GM23338 (cell line): ENCODE measurements at regions not wholly inside any gene's neighbourhood (a gene's known extent, or its start where the extent isn't known, plus 50 kb on each side); places are given as distances from the start of the nearest gene placed in this dataset.

Experiments used
- ATAC-seq: fragments of 200-7000 bp; cut with Tn5 transposase; 3 replicates; pipeline ENCODE4 v1.9.1; 2020
- DNase-seq: peaks from one replicate; pipeline ENCODE4 v3.0.0-alpha.2; 2015; ENCODE audit warnings: low spot score
- H2AFZ ChIP-seq: fragments of 200-600 bp; sonication (generic); 2 replicates; pipeline ENCODE4 v1.8.0; 2016; ENCODE audit warnings: antibody characterized with exemption, mild to moderate bottlenecking, moderate library complexity
- H3F3A ChIP-seq: fragments of 200-600 bp; sonication (generic); replicated peaks from 2 replicates; pipeline ENCODE4 v1.8.0; 2017; ENCODE audit warnings: antibody characterized with exemption, mixed run types, low read depth
- H3K27ac ChIP-seq: fragments of 200-600 bp; sonication (generic); 2 replicates; pipeline ENCODE4 v1.6.1; 2016; ENCODE audit warnings: low read depth
- H3K27me3 ChIP-seq: fragments of 200-600 bp; sonication (generic); 2 replicates; pipeline ENCODE4 v1.8.0; 2016; ENCODE audit warnings: mild to moderate bottlenecking, mixed run types, moderate library complexity; ENCODE audit not compliant: insufficient read depth
- H3K36me3 ChIP-seq: fragments of 200-600 bp; sonication (generic); 2 replicates; pipeline ENCODE4 v1.8.0; 2016; ENCODE audit warnings: mild to moderate bottlenecking; ENCODE audit not compliant: insufficient read depth
- H3K4me1 ChIP-seq: fragments of 200-600 bp; sonication (generic); 2 replicates; pipeline ENCODE4 v1.8.0; 2016; ENCODE audit warnings: mild to moderate bottlenecking, moderate library complexity; ENCODE audit not compliant: insufficient read depth
- H3K4me2 ChIP-seq: fragments of 200-600 bp; sonication (generic); 2 replicates; pipeline ENCODE4 v1.7.1; 2017; ENCODE audit warnings: mixed run types
- H3K4me3 ChIP-seq: fragments of 200-600 bp; sonication (generic); 2 replicates; pipeline ENCODE4 v1.6.1; 2016; ENCODE audit warnings: mixed run types
- H3K79me2 ChIP-seq: fragments of 200-600 bp; sonication (generic); replicated peaks from 2 replicates; pipeline ENCODE4 v1.8.0; 2017; ENCODE audit warnings: mild to moderate bottlenecking; ENCODE audit not compliant: insufficient read depth
- H3K9me2 ChIP-seq: fragments of 200-600 bp; sonication (generic); 2 replicates; pipeline ENCODE4 v1.8.0; 2017; ENCODE audit not compliant: insufficient read depth
- H4K20me1 ChIP-seq: fragments of 200-600 bp; sonication (generic); replicated peaks from 2 replicates; pipeline ENCODE4 v1.8.0; 2017; ENCODE audit warnings: mild to moderate bottlenecking; ENCODE audit not compliant: insufficient read depth
- H3K27ac Mint-ChIP-seq: 2 replicates; pipeline ENCODE4 v1.8.0; 2020; ENCODE audit warnings: inconsistent platforms, mild to moderate bottlenecking, moderate library complexity, mixed read lengths
- H3K27me3 Mint-ChIP-seq: 3 replicates; pipeline ENCODE4 v1.8.0; 2022; ENCODE audit warnings: low read depth, mild to moderate bottlenecking, moderate library complexity, mixed read lengths, inconsistent platforms; ENCODE audit not compliant: insufficient read depth, poor library complexity
- H3K36me3 Mint-ChIP-seq: 3 replicates; pipeline ENCODE4 v1.8.0; 2021; ENCODE audit warnings: low read depth, mild to moderate bottlenecking, inconsistent platforms, moderate library complexity, mixed read lengths
- H3K4me1 Mint-ChIP-seq: 3 replicates; pipeline ENCODE4 v1.8.0; 2020; ENCODE audit warnings: mild to moderate bottlenecking, inconsistent platforms, mixed read lengths
- H3K4me3 Mint-ChIP-seq: 3 replicates; pipeline ENCODE4 v1.8.0; 2021; ENCODE audit warnings: moderate library complexity, mild to moderate bottlenecking, inconsistent platforms, mixed read lengths
- H3K9me3 Mint-ChIP-seq: 3 replicates; pipeline ENCODE4 v1.8.0; 2020; ENCODE audit warnings: moderate library complexity, mild to moderate bottlenecking, inconsistent platforms, mixed read lengths
- CREB1 ChIP-seq: fragments of 250-450 bp; sonication (Bioruptor Pico); IDR thresholded peaks from 2 replicates; pipeline ENCODE4 v1.5.0; 2020; ENCODE audit warnings: low read depth, mild to moderate bottlenecking, moderate library complexity
- EZH2phosphoT487 ChIP-seq: fragments of 200-600 bp; sonication (generic); IDR thresholded peaks from one replicate; pipeline ENCODE4 v1.8.1; 2018; ENCODE audit warnings: antibody characterized with exemption; ENCODE audit not compliant: unreplicated experiment
- JUNB ChIP-seq: IDR thresholded peaks from one replicate; pipeline ENCODE4 v1.6.1; 2016; ENCODE audit warnings: antibody characterized with exemption; ENCODE audit not compliant: unreplicated experiment
- NANOG ChIP-seq: IDR thresholded peaks from 2 replicates; pipeline ENCODE4 v1.6.1; 2016; ENCODE audit warnings: antibody characterized with exemption, borderline replicate concordance
- POLR2AphosphoS5 ChIP-seq: IDR thresholded peaks from 2 replicates; pipeline ENCODE4 v1.6.1; 2016; ENCODE audit warnings: antibody characterized with exemption, low read depth
- TF ChIP-seq, protein P1 (sequence below): IDR thresholded peaks from 2 replicates; pipeline ENCODE4 v1.6.1; 2016; ENCODE audit warnings: antibody characterized with exemption
- TF ChIP-seq, protein P2 (sequence below), 2 experiments: fragments of 200-600 bp in 1 of 2; sonication (generic) in 1 of 2; conservative IDR thresholded peaks; 2 replicates each; pipeline versions ENCODE4 v1.5.1 to v1.6.1; 2016 to 2017; ENCODE audit warnings: antibody characterized with exemption in 2 of 2, low read depth in 2 of 2, mild to moderate bottlenecking in 2 of 2, moderate library complexity in 1 of 2
- TF ChIP-seq, protein P3 (sequence below): fragments of 250-450 bp; sonication (Bioruptor Pico); IDR thresholded peaks from 2 replicates; pipeline ENCODE4 v1.5.0; 2020; ENCODE audit warnings: mild to moderate bottlenecking, moderate library complexity
- TF ChIP-seq, protein P4 (sequence below): IDR thresholded peaks from one replicate; pipeline ENCODE4 v1.6.1; 2018; ENCODE audit warnings: antibody characterized with exemption; ENCODE audit not compliant: unreplicated experiment

DNA sequence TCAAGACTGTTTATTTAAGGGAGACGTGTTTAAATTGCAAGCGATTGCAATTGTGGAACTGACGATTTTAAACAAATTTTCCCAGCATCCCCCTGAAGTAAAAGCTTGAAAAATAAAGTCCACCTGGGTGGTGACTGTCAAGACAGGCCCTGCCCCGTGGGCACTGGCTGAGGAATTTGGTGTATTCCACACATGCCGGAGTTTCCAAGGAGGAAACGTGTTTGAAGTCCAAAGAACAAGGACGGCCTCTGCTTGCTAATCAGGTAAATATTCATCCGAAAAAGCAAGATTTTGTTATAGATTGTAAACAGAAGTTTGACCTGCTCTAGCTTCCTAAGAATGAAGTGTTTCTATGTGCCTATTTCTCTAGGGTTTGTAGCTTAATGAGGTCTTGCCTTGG is 505.1 kb downstream of the QKI start:
- H3K4me1 Mint-ChIP-seq = peaks cover 17% of the 10 kb centered on the region

More for the DNA sequence above, 505.1 kb downstream of the QKI start:
- peaks cover 3% of the 10 kb centered on the region; the same call in 2 of the 3 replicates for H3K36me3 Mint-ChIP-seq
- Histone ChIP-seq H3K79me2 (no peaks in the 10 kb centered on the region), H3K4me3 (no peak overlapping the region), H3K27me3 (no peaks in the 10 kb centered on the region), H3K4me2 (no peak overlapping the region), H3K27ac (no peak overlapping the region), H3K36me3 (no peaks in the 10 kb centered on the region), H2AFZ (no peak overlapping the region), H3K9me2 (no peaks in the 10 kb centered on the region), H3F3A (no peaks in the 10 kb centered on the region), H4K20me1 (no peaks in the 10 kb centered on the region), H3K4me1 (peaks cover 3% of the 10 kb centered on the region)
- TF ChIP-seq, protein P1, sequence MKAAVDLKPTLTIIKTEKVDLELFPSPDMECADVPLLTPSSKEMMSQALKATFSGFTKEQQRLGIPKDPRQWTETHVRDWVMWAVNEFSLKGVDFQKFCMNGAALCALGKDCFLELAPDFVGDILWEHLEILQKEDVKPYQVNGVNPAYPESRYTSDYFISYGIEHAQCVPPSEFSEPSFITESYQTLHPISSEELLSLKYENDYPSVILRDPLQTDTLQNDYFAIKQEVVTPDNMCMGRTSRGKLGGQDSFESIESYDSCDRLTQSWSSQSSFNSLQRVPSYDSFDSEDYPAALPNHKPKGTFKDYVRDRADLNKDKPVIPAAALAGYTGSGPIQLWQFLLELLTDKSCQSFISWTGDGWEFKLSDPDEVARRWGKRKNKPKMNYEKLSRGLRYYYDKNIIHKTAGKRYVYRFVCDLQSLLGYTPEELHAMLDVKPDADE = no peak
- TF ChIP-seq, protein P2, sequence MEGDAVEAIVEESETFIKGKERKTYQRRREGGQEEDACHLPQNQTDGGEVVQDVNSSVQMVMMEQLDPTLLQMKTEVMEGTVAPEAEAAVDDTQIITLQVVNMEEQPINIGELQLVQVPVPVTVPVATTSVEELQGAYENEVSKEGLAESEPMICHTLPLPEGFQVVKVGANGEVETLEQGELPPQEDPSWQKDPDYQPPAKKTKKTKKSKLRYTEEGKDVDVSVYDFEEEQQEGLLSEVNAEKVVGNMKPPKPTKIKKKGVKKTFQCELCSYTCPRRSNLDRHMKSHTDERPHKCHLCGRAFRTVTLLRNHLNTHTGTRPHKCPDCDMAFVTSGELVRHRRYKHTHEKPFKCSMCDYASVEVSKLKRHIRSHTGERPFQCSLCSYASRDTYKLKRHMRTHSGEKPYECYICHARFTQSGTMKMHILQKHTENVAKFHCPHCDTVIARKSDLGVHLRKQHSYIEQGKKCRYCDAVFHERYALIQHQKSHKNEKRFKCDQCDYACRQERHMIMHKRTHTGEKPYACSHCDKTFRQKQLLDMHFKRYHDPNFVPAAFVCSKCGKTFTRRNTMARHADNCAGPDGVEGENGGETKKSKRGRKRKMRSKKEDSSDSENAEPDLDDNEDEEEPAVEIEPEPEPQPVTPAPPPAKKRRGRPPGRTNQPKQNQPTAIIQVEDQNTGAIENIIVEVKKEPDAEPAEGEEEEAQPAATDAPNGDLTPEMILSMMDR (conservative IDR thresholded peaks at IDR 0.05; ENCODE audit: low read depth in 2 of 2) = no peak
- TF ChIP-seq EZH2phosphoT487 (no peak), JUNB (no peak), POLR2AphosphoS5 (no peak), CREB1 (CRISPR knock-in tag) (no peak), NANOG (no peak)
- TF ChIP-seq, protein P3, sequence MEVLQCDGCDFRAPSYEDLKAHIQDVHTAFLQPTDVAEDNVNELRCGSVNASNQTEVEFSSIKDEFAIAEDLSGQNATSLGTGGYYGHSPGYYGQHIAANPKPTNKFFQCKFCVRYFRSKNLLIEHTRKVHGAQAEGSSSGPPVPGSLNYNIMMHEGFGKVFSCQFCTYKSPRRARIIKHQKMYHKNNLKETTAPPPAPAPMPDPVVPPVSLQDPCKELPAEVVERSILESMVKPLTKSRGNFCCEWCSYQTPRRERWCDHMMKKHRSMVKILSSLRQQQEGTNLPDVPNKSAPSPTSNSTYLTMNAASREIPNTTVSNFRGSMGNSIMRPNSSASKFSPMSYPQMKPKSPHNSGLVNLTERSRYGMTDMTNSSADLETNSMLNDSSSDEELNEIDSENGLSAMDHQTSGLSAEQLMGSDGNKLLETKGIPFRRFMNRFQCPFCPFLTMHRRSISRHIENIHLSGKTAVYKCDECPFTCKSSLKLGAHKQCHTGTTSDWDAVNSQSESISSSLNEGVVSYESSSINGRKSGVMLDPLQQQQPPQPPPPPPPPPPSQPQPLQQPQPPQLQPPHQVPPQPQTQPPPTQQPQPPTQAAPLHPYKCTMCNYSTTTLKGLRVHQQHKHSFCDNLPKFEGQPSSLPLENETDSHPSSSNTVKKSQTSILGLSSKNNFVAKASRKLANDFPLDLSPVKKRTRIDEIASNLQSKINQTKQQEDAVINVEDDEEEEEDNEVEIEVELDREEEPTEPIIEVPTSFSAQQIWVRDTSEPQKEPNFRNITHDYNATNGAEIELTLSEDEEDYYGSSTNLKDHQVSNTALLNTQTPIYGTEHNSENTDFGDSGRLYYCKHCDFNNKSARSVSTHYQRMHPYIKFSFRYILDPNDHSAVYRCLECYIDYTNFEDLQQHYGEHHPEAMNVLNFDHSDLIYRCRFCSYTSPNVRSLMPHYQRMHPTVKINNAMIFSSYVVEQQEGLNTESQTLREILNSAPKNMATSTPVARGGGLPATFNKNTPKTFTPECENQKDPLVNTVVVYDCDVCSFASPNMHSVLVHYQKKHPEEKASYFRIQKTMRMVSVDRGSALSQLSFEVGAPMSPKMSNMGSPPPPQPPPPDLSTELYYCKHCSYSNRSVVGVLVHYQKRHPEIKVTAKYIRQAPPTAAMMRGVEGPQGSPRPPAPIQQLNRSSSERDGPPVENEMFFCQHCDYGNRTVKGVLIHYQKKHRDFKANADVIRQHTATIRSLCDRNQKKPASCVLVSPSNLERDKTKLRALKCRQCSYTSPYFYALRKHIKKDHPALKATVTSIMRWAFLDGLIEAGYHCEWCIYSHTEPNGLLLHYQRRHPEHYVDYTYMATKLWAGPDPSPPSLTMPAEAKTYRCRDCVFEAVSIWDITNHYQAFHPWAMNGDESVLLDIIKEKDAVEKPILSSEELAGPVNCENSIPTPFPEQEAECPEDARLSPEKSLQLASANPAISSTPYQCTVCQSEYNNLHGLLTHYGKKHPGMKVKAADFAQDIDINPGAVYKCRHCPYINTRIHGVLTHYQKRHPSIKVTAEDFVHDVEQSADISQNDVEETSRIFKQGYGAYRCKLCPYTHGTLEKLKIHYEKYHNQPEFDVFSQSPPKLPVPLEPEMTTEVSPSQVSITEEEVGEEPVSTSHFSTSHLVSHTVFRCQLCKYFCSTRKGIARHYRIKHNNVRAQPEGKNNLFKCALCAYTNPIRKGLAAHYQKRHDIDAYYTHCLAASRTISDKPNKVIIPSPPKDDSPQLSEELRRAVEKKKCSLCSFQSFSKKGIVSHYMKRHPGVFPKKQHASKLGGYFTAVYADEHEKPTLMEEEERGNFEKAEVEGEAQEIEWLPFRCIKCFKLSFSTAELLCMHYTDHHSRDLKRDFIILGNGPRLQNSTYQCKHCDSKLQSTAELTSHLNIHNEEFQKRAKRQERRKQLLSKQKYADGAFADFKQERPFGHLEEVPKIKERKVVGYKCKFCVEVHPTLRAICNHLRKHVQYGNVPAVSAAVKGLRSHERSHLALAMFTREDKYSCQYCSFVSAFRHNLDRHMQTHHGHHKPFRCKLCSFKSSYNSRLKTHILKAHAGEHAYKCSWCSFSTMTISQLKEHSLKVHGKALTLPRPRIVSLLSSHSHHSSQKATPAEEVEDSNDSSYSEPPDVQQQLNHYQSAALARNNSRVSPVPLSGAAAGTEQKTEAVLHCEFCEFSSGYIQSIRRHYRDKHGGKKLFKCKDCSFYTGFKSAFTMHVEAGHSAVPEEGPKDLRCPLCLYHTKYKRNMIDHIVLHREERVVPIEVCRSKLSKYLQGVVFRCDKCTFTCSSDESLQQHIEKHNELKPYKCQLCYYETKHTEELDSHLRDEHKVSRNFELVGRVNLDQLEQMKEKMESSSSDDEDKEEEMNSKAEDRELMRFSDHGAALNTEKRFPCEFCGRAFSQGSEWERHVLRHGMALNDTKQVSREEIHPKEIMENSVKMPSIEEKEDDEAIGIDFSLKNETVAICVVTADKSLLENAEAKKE (CRISPR knock-in tag) = no peak
- TF ChIP-seq, protein P4, sequence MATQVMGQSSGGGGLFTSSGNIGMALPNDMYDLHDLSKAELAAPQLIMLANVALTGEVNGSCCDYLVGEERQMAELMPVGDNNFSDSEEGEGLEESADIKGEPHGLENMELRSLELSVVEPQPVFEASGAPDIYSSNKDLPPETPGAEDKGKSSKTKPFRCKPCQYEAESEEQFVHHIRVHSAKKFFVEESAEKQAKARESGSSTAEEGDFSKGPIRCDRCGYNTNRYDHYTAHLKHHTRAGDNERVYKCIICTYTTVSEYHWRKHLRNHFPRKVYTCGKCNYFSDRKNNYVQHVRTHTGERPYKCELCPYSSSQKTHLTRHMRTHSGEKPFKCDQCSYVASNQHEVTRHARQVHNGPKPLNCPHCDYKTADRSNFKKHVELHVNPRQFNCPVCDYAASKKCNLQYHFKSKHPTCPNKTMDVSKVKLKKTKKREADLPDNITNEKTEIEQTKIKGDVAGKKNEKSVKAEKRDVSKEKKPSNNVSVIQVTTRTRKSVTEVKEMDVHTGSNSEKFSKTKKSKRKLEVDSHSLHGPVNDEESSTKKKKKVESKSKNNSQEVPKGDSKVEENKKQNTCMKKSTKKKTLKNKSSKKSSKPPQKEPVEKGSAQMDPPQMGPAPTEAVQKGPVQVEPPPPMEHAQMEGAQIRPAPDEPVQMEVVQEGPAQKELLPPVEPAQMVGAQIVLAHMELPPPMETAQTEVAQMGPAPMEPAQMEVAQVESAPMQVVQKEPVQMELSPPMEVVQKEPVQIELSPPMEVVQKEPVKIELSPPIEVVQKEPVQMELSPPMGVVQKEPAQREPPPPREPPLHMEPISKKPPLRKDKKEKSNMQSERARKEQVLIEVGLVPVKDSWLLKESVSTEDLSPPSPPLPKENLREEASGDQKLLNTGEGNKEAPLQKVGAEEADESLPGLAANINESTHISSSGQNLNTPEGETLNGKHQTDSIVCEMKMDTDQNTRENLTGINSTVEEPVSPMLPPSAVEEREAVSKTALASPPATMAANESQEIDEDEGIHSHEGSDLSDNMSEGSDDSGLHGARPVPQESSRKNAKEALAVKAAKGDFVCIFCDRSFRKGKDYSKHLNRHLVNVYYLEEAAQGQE = no peak
- no peak overlapping the region for H3K4me3 Mint-ChIP-seq
- H3K27me3 Mint-ChIP-seq = peaks cover 7% of the 10 kb centered on the region
- ATAC-seq = no peak
- no peak overlapping the region for H3K27ac Mint-ChIP-seq
- H3K9me3 Mint-ChIP-seq = 0 out of 3 replicates have a peak, but pooled peaks cover 6% of the 10 kb centered on the region
- DNase-seq = no peak
